ENCODE measurements at regions not wholly inside any gene's neighbourhood (a gene's known extent, or its start where the extent isn't known, plus 50 kb on each side); places are given as distances from the start of the nearest gene placed in this dataset.

DNA sequence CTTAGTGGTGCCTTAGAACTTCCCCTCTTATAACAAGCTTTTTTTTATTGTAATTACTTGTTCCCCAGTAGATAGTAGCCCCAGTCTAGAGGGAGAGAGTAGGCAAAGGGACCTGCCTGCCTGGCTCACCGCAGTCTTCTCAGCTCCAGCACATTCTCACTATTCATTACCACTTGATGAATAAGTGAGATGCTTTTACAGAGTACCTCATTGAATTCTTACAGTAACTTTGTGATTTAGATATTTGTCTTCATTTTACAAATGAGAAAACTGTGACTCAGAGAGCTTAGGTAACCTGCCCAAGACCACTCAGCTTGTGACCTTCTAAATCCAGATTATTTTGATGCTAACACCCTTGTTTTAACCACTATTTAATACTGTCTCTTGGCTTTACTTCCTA is 77.8 kb downstream of the CHRNA1 start:
- H3K36me3 ChIP-seq (ENCODE audit: insufficient read depth, low read length) = no peaks in the 10 kb centered on the region
- no peak for DNase-seq (ENCODE audit: insufficient read length, low spot score, missing footprints)
- no peak overlapping the region for H2AFZ ChIP-seq (ENCODE audit: low read length)
- H3K9me3 ChIP-seq (ENCODE audit: low read depth, low read length) = no peaks in the 10 kb centered on the region
- peaks cover 5% of the 10 kb centered on the region for H3K4me1 ChIP-seq (ENCODE audit: insufficient read depth, low read length)
- H3K4me3 ChIP-seq (ENCODE audit: insufficient read depth, low read length) = no peak overlapping the region
- H3K79me2 ChIP-seq (ENCODE audit: insufficient read depth, low read length) = peaks cover 9% of the 10 kb centered on the region
- H3K27me3 ChIP-seq (ENCODE audit: insufficient read depth, low read length) = no peaks in the 10 kb centered on the region
- H4K20me1 ChIP-seq (ENCODE audit: insufficient read depth, low read length) = no peaks in the 10 kb centered on the region
- TF ChIP-seq CTCF (IDR thresholded peaks at IDR 0.05; ENCODE audit: extremely low read depth, low read depth, low read length) = no peak
- no peak overlapping the region for H3K27ac ChIP-seq (ENCODE audit: low read depth, low read length)
- no peak overlapping the region for H3K4me2 ChIP-seq (ENCODE audit: insufficient read depth, low read length)

DNA sequence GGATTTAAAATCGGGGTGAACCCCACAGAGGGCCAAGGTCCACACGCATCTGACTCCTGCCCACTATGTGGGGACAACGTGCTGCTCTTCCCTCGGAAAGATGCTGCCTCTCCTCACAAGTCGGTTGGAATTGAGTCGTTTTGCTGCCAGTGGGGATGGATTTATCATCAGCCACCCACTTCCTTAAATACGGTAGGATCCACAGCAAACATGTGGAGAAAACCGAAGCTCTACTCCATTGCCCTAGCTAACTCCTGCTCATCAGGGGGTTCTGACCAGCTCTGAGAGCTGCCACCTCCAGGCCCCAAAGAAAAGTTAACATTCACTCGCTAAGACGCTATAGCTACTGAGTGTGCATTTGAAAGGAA is 80.9 kb downstream of the CHRNA1 start:
- H2AFZ ChIP-seq (ENCODE audit: low read length) = peak overlapping the region; percentile 92
- H3K27ac ChIP-seq (ENCODE audit: low read depth, low read length) = peak overlapping the region; percentile 78

GRCh38 chr2:174682578-174683391 is 81.5 kb downstream of the CHRNA1 start:
- Histone ChIP-seq H3K9me3 (ENCODE audit: low read depth, low read length) (no peaks in the 10 kb centered on the region), H3K4me3 (ENCODE audit: insufficient read depth, low read length) (peak overlapping the region; percentile 84), H3K27me3 (ENCODE audit: insufficient read depth, low read length) (no peaks in the 10 kb centered on the region), H3K79me2 (ENCODE audit: insufficient read depth, low read length) (peaks cover 43% of the 10 kb centered on the region), H3K36me3 (ENCODE audit: insufficient read depth, low read length) (peaks cover 6% of the 10 kb centered on the region), H3K4me2 (ENCODE audit: insufficient read depth, low read length) (peak overlapping the region; percentile 95), H2AFZ (ENCODE audit: low read length) (peak overlapping the region; percentile 92), H3K4me1 (ENCODE audit: insufficient read depth, low read length) (peaks cover 12% of the 10 kb centered on the region), H4K20me1 (ENCODE audit: insufficient read depth, low read length) (no peaks in the 10 kb centered on the region), H3K27ac (ENCODE audit: low read depth, low read length) (peak overlapping the region; percentile 86)
- TF ChIP-seq CTCF (IDR thresholded peaks at IDR 0.05; ENCODE audit: extremely low read depth, low read depth, low read length) = no peak
- peak; percentile 98 for DNase-seq (ENCODE audit: insufficient read length, low spot score, missing footprints)

More for the DNA sequence above, 80.9 kb downstream of the CHRNA1 start:
- Histone ChIP-seq H3K27me3 (ENCODE audit: insufficient read depth, low read length) (no peaks in the 10 kb centered on the region), H3K4me1 (ENCODE audit: insufficient read depth, low read length) (peaks cover 12% of the 10 kb centered on the region), H3K4me2 (ENCODE audit: insufficient read depth, low read length) (peak overlapping the region; percentile 95), H3K9me3 (ENCODE audit: low read depth, low read length) (no peaks in the 10 kb centered on the region), H3K79me2 (ENCODE audit: insufficient read depth, low read length) (peaks cover 39% of the 10 kb centered on the region), H3K4me3 (ENCODE audit: insufficient read depth, low read length) (peak overlapping the region; percentile 84), H3K36me3 (ENCODE audit: insufficient read depth, low read length) (peaks cover 6% of the 10 kb centered on the region), H4K20me1 (ENCODE audit: insufficient read depth, low read length) (no peaks in the 10 kb centered on the region)
- DNase-seq (ENCODE audit: insufficient read length, low spot score, missing footprints) = peak; percentile 92
- peak; percentile 35 for TF ChIP-seq CTCF (IDR thresholded peaks at IDR 0.05; ENCODE audit: extremely low read depth, low read depth, low read length)

DNA sequence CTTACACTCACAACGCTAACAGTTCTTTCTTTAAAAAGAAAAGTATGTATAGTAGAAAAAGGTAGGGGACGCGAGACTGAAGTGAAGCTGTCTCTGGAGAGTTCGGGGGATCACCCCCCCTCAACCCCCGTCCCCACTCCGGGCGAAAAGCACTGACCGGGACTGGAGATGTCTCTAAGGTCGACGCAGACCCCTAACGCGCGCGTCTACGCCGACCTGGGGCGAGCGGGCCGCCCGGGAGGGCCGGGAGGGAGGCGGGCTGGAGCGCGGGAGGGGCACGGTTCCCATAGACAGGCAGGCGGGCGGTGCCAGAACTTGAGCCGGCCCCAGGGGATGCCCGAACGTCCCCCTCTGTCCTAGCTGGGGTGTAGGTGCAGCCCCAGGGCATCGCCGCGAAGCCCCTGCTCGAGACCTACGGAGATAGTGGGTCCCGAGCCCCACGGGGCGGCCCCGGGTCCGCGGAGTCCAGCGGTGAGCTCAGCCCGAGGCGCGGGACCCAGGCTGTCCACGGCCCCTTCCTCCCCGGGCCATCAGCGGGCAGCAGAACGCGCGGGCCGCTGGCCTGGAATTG is 82.2 kb downstream of the CHRNA1 start:
- Histone ChIP-seq H3K4me1 (ENCODE audit: insufficient read depth, low read length) (peaks cover 12% of the 10 kb centered on the region), H3K27ac (ENCODE audit: low read depth, low read length) (peak overlapping the region; percentile 86), H3K4me3 (ENCODE audit: insufficient read depth, low read length) (peak overlapping the region; percentile 84), H3K27me3 (ENCODE audit: insufficient read depth, low read length) (no peaks in the 10 kb centered on the region), H3K79me2 (ENCODE audit: insufficient read depth, low read length) (peaks cover 50% of the 10 kb centered on the region), H3K9me3 (ENCODE audit: low read depth, low read length) (no peaks in the 10 kb centered on the region), H4K20me1 (ENCODE audit: insufficient read depth, low read length) (no peaks in the 10 kb centered on the region), H2AFZ (ENCODE audit: low read length) (peak overlapping the region; percentile 78), H3K4me2 (ENCODE audit: insufficient read depth, low read length) (peak overlapping the region; percentile 84), H3K36me3 (ENCODE audit: insufficient read depth, low read length) (peaks cover 6% of the 10 kb centered on the region)
- no peak for TF ChIP-seq CTCF (IDR thresholded peaks at IDR 0.05; ENCODE audit: extremely low read depth, low read depth, low read length)
- DNase-seq (ENCODE audit: insufficient read length, low spot score, missing footprints) = peak; percentile 94

Data from osteoblast (primary cell).